GM23338 (cell line): ENCODE measurements at regions not wholly inside any gene's neighbourhood (a gene's known extent, or its start where the extent isn't known, plus 50 kb on each side); places are given as distances from the start of the nearest gene placed in this dataset.

ENCODE experiments used
- ETS1 ChIP-seq: IDR thresholded peaks from 2 replicates; pipeline ENCODE4 v1.6.1; 2016; ENCODE audit warnings: antibody characterized with exemption
- EZH2phosphoT487 ChIP-seq: fragments of 200-600 bp; sonication (generic); IDR thresholded peaks from one replicate; pipeline ENCODE4 v1.8.1; 2018; ENCODE audit warnings: antibody characterized with exemption; ENCODE audit not compliant: unreplicated experiment
- POLR2AphosphoS5 ChIP-seq: IDR thresholded peaks from 2 replicates; pipeline ENCODE4 v1.6.1; 2016; ENCODE audit warnings: antibody characterized with exemption, low read depth
- ZNF114 ChIP-seq: fragments of 250-450 bp; sonication (Bioruptor Pico); IDR thresholded peaks from 2 replicates; pipeline ENCODE4 v1.5.0; 2020; ENCODE audit warnings: mild to moderate bottlenecking, moderate library complexity
- ZNF462 ChIP-seq: fragments of 250-450 bp; sonication (Bioruptor Pico); IDR thresholded peaks from 2 replicates; pipeline ENCODE4 v1.5.0; 2020; ENCODE audit warnings: mild to moderate bottlenecking, moderate library complexity
- TF ChIP-seq, protein P1 (sequence below): IDR thresholded peaks from one replicate; pipeline ENCODE4 v1.6.1; 2018; ENCODE audit warnings: antibody characterized with exemption; ENCODE audit not compliant: unreplicated experiment

DNA sequence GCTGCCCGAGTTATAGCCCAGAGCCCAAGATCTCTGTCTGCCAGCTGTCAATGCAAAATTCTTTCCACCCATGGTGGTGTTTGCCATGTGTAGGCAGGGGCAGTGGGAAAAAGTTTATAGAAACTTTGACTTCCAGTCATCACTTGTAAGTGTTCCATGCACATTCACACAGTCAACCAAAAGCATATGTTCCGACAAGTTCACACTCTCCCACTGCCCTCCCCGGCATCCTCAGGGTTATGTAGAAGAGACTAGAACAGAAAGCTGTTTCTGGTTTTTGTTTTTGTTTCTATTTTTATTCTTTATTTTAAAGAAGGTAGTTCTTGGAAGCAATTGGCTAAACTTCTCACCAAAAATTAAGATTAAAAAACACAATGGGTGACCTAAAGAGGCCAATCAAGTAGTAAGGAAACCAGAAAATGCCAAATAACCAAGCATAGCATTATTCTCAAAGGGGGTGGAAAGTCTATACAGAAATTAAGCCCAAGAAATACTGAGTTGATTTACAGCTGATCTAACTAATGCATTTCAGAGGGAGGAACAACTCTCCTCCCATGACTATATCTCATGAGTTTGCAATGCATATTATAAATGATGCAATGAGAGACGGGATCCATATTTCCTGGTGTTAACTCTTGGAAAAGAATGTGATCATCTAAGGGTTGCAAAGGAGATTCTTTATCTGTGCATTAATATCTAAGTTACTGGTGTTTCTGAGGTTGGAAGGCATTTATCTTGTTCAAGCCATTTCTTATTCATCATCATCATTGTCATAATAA lies 91.5 kb upstream of the ETS2 start (continued):
- TF ChIP-seq ZNF462 (no peak), POLR2AphosphoS5 (no peak), ETS1 (no peak), ZNF114 (CRISPR knock-in tag) (no peak), EZH2phosphoT487 (no peak)
- TF ChIP-seq, protein P1, sequence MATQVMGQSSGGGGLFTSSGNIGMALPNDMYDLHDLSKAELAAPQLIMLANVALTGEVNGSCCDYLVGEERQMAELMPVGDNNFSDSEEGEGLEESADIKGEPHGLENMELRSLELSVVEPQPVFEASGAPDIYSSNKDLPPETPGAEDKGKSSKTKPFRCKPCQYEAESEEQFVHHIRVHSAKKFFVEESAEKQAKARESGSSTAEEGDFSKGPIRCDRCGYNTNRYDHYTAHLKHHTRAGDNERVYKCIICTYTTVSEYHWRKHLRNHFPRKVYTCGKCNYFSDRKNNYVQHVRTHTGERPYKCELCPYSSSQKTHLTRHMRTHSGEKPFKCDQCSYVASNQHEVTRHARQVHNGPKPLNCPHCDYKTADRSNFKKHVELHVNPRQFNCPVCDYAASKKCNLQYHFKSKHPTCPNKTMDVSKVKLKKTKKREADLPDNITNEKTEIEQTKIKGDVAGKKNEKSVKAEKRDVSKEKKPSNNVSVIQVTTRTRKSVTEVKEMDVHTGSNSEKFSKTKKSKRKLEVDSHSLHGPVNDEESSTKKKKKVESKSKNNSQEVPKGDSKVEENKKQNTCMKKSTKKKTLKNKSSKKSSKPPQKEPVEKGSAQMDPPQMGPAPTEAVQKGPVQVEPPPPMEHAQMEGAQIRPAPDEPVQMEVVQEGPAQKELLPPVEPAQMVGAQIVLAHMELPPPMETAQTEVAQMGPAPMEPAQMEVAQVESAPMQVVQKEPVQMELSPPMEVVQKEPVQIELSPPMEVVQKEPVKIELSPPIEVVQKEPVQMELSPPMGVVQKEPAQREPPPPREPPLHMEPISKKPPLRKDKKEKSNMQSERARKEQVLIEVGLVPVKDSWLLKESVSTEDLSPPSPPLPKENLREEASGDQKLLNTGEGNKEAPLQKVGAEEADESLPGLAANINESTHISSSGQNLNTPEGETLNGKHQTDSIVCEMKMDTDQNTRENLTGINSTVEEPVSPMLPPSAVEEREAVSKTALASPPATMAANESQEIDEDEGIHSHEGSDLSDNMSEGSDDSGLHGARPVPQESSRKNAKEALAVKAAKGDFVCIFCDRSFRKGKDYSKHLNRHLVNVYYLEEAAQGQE = no peak
